NT2/D1 (cell line): ENCODE measurements at regions not wholly inside any gene's neighbourhood (a gene's known extent, or its start where the extent isn't known, plus 50 kb on each side); places are given as distances from the start of the nearest gene placed in this dataset.
"Not testable (repeated sequence)": the region's sequence is repeated elsewhere in the genome, so short reads cannot be mapped to it uniquely, and the experiment has no call there.

Experiments
- DNase-seq: peaks from one replicate; pipeline ENCODE4 v3.0.0-alpha.2; 2011; ENCODE audit warnings: low read depth, low spot score
- H3K27me3 ChIP-seq: 2 replicates; pipeline ENCODE4 v1.6.0; 2011; ENCODE audit warnings: mild to moderate bottlenecking; ENCODE audit not compliant: insufficient read length, insufficient read depth
- H3K36me3 ChIP-seq: 2 replicates; pipeline ENCODE4 v1.6.1; 2011; ENCODE audit warnings: mild to moderate bottlenecking, low read length, mixed read lengths; ENCODE audit not compliant: insufficient read depth, insufficient read length
- H3K4me1 ChIP-seq: 2 replicates; pipeline ENCODE4 v1.5.1; 2011; ENCODE audit not compliant: insufficient read depth, insufficient read length
- H3K4me3 ChIP-seq: 2 replicates; pipeline ENCODE4 v1.5.1; 2011; ENCODE audit warnings: low read depth; ENCODE audit not compliant: insufficient read length
- H3K9ac ChIP-seq: 2 replicates; pipeline ENCODE4 v1.6.0; 2011; ENCODE audit warnings: low read depth; ENCODE audit not compliant: insufficient read length
- H3K9me3 ChIP-seq: 2 replicates; pipeline ENCODE4 v1.5.1; 2011; ENCODE audit warnings: mild to moderate bottlenecking, low read length; ENCODE audit not compliant: insufficient read depth
- SUZ12 ChIP-seq: IDR thresholded peaks from 2 replicates; pipeline ENCODE4 v1.6.1; 2011; ENCODE audit not compliant: insufficient read length, insufficient read depth; ENCODE audit errors: extremely low read depth
- YY1 ChIP-seq: IDR thresholded peaks from 2 replicates; pipeline ENCODE4 v1.6.1; 2011; ENCODE audit not compliant: insufficient read length, insufficient read depth
- ZNF274 ChIP-seq: IDR thresholded peaks from 2 replicates; pipeline ENCODE4 v1.6.1; 2011; ENCODE audit warnings: mild to moderate bottlenecking, low read depth, low read length

DNA sequence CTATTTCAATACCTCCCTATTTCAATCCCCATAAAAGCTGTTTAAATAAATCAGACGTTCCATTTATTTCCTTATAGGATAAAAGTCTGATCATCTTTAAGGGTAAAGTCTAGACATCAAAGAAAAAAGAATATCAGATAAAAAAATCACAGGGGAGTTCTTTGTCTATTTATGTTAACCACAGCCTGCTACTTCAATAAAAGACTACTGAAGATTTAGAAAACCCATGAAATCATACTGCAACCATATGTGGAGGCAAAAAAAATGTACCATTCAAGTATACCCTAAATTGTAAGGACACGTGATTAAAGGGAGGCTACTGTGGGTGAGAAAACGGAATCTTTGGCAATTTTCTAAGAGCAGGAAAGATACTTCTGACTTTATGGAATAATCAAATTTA lies 108.2 kb upstream of the TNFSF4 start:
- Histone ChIP-seq H3K4me3 (no peak overlapping the region), H3K36me3 (no peaks in the 10 kb centered on the region), H3K4me1 (no peaks in the 10 kb centered on the region), H3K9ac (no peak overlapping the region), H3K27me3 (no peaks in the 10 kb centered on the region), H3K9me3 (no peaks in the 10 kb centered on the region)
- no peak for DNase-seq
- TF ChIP-seq SUZ12: no peak
- TF ChIP-seq ZNF274: no peak
- TF ChIP-seq YY1: no peak

DNA sequence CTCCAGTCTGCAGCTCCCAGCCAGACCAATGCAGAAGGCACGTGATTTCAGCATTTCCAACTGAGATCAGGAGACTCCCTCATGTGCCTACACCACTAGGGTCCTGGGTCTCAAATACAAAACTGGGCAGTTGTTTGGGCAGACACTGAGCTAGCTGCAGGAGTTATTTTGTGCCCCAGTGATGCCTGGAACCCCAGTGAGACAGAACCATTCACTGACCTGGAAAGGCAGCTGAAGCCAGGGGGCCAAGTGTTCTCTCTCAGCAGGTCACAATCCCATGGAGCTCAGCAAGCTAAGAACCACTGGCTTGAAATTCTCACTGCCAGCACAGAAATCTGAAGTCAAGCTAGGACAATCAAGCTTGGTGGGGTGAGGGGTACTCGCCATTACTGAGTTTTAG lies 111.7 kb upstream of the TNFSF4 start:
- no peak for TF ChIP-seq YY1
- TF ChIP-seq SUZ12: no peak
- no peak for TF ChIP-seq ZNF274
- H3K9me3 ChIP-seq: no peaks in the 10 kb centered on the region
- no peaks in the 10 kb centered on the region for H3K4me1 ChIP-seq
- H3K27me3 ChIP-seq: no peaks in the 10 kb centered on the region
- H3K36me3 ChIP-seq: no peaks in the 10 kb centered on the region
- no peak overlapping the region for H3K9ac ChIP-seq
- no peak overlapping the region for H3K4me3 ChIP-seq
- DNase-seq: no peak

DNA sequence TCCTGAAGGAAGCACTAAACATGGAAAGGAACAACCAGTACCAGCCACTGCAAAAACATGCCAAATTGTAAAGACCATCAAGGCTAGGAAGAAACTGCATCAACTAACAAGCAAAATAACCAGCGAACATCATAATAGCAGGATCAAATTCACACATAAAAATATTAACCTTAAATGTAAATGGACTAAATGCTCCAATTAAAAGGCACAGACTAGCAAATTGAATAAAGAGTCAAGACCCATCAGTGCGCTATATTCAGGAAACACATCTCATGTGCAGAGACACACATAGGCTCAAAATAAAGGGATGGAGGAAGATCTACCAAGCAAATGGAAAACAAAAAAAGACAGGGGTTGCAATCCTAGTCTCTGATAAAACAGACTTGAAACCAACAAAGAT lies 117.2 kb upstream of the TNFSF4 start:
- not testable (repeated sequence) for H3K36me3 ChIP-seq, H3K27me3 ChIP-seq, H3K4me1 ChIP-seq, H3K9ac ChIP-seq, H3K9me3 ChIP-seq, DNase-seq, H3K4me3 ChIP-seq

DNA sequence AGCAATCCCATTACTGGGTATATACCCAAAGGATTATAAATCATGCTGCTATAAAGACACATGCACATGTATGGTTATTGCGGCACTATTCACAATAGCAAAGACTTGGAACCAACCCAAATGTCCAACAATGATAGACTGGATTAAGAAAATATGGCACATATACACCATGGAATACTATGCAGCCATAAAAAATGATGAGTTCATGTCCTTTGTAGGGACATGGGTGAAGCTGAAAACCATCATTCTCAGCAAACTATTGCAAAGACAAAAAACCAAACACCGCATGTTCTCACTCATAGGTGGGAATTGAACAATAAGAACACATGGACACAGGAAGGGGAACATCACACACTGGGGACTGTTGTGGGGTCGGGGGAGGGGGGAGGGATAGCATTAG lies 120.9 kb upstream of the TNFSF4 start:
- H3K36me3 ChIP-seq, H3K9ac ChIP-seq, H3K9me3 ChIP-seq, DNase-seq, H3K4me1 ChIP-seq, H3K4me3 ChIP-seq, H3K27me3 ChIP-seq: not testable (repeated sequence)

DNA sequence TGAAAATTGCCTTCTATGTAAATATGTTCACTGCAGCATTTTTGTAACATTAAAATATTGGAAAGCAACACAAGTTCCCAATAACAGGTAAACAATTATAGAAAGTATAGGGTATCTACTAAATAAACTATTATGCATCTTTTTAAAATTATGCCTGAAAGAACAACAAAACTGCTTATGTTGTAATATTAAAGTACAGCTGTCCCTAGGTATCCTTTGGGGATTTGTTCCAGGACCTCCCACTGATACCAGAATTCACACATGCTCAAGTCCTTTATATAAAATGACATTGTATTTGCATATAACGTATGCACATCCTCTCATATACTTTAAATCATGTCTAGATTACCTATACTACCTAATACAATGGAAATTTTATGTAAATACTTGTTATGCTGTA lies 121.8 kb upstream of the TNFSF4 start:
- no peaks in the 10 kb centered on the region for H3K36me3 ChIP-seq
- H3K9ac ChIP-seq: no peak overlapping the region
- H3K4me1 ChIP-seq: no peaks in the 10 kb centered on the region
- no peaks in the 10 kb centered on the region for H3K9me3 ChIP-seq
- no peak for TF ChIP-seq ZNF274
- TF ChIP-seq YY1: no peak
- TF ChIP-seq SUZ12: no peak
- no peak for DNase-seq
- H3K27me3 ChIP-seq: no peaks in the 10 kb centered on the region
- H3K4me3 ChIP-seq: no peak overlapping the region

DNA sequence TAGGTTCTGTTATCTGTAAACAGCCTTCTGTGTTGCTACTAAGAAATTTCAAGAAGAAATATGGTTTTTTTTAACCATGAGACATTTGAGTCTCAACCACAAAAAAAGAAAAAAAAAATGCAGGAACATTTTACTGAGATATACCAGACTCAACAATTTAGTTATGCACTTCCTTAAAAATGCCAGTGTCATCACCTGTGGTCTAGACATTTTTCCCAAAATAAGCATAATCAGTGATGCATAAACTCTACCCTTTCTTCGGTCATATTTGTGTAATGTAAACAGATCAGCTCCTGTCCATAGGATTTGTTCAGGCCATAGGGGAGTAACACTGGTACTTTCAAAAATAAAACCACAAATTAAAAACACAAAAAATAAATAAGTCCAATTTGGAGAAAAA lies 122.6 kb upstream of the TNFSF4 start:
- no peaks in the 10 kb centered on the region for H3K27me3 ChIP-seq
- H3K4me1 ChIP-seq: no peaks in the 10 kb centered on the region
- no peak for DNase-seq
- TF ChIP-seq ZNF274 (no peak), SUZ12 (no peak), YY1 (no peak)
- no peaks in the 10 kb centered on the region for H3K9me3 ChIP-seq
- H3K4me3 ChIP-seq: no peak overlapping the region
- H3K36me3 ChIP-seq: no peaks in the 10 kb centered on the region
- H3K9ac ChIP-seq: no peak overlapping the region

DNA sequence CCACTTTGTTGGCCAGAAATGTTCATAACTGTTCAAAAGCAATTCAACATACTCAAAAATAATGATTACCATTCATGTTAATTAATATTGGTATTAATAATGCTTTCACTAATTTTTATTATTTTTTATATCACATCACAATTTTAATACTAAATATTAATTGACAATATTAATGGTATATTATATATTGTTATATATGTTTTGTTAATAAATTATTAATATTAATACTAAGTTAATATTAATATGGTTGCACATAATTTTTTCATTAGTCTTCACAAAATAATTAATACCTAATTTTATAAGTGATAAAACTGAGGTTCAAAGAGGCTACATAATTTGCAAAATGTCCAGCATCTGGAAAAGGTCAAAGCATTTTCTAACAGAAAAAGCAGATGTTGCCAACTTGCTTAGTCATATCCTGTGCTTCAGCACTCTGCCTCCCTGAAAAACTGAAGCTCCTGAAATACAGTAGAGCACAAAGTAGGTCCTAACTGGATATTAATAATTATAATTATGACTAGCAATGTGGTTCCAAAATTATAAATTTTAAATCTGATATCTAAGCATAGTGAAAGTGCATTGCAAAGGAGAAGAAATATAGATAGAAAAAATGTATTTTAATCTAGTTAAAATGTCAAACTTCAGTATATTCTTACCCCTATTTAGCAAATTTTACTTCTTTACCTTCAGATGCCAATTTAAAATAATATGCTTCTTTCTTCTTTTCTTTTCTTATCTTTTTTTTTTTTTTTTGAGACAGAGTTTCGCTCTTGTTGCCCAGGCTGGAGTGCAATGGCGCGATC lies 123.2 kb upstream of the TNFSF4 start:
- DNase-seq: no peak
- Histone ChIP-seq H3K9me3 (no peaks in the 10 kb centered on the region), H3K9ac (no peak overlapping the region), H3K4me1 (no peaks in the 10 kb centered on the region), H3K36me3 (no peaks in the 10 kb centered on the region), H3K4me3 (no peak overlapping the region), H3K27me3 (no peaks in the 10 kb centered on the region)
- TF ChIP-seq YY1 (no peak), SUZ12 (no peak), ZNF274 (no peak)

DNA sequence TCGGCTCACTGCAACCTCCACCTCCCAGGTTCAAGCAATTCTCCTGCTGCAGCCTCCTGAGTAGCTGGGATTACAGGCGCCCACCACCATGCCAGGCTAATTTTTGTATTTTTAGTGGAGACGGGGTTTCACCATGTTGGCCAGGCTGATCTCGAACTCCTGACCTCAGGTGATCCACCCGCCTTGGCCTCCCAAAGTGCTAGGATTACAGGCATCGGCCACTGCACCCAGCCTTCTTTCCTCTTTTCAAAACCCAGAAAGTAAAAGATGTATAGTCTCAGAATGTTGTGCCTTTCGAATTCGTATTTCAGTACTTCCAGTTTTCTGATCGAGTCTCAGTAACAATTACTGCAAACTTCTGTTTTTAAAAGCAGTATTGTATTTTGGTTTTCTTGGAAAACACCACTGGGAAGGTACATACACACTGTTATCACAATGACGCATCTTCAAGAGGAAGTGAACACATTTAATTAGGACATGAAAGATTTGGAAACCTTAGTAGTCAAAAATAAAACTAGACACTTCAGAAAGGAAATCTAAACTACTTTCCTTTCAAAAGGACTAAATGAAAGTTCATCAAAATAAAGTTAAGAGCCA lies 123.9 kb upstream of the TNFSF4 start:
- H3K4me3 ChIP-seq, H3K36me3 ChIP-seq, H3K4me1 ChIP-seq, H3K9me3 ChIP-seq, H3K9ac ChIP-seq, DNase-seq, H3K27me3 ChIP-seq: not testable (repeated sequence)
